BLaER1 treated with 17β-estradiol and CSF1 and Interleukin-3, amounts not matched to agents 10 nM and 100 nM (cell line): ENCODE measurements at regions not wholly inside any gene's neighbourhood (a gene's known extent, or its start where the extent isn't known, plus 50 kb on each side); places are given as distances from the start of the nearest gene placed in this dataset.
"Not testable (repeated sequence)": the region's sequence is repeated elsewhere in the genome, so short reads cannot be mapped to it uniquely, and the experiment has no call there.

Experiments
- H3K27ac ChIP-seq, 11 experiments: shearing (Covaris generic); formaldehyde crosslinking; 2 replicates each; pipeline ENCODE4 v1.8.1; 2022
- H3K27me3 ChIP-seq, 11 experiments: shearing (Covaris generic); formaldehyde crosslinking; 2 replicates each; pipeline ENCODE4 v1.8.1; 2022
- H3K36me3 ChIP-seq, 11 experiments: shearing (Covaris generic); formaldehyde crosslinking; 2 replicates each; pipeline ENCODE4 v1.8.1; 2022
- H3K4me1 ChIP-seq, 10 experiments: shearing (Covaris generic); formaldehyde crosslinking; 2 replicates each; pipeline ENCODE4 v1.8.1; 2022
- H3K4me2 ChIP-seq, 11 experiments: shearing (Covaris generic); formaldehyde crosslinking; 2 replicates each; pipeline ENCODE4 v1.8.1; 2022
- H3K4me3 ChIP-seq, 10 experiments: shearing (Covaris generic); formaldehyde crosslinking; 2 replicates each; pipeline ENCODE4 v1.8.1; 2022
- H3K9ac ChIP-seq, 11 experiments: shearing (Covaris generic); formaldehyde crosslinking; 2 replicates each; pipeline ENCODE4 v1.8.1; 2022
- H3K9me3 ChIP-seq, 11 experiments: shearing (Covaris generic); formaldehyde crosslinking; replicated peaks in 1 of 11; 2 replicates each; pipeline ENCODE4 v1.8.1; 2022
- H4K20me1 ChIP-seq, 11 experiments: shearing (Covaris generic); formaldehyde crosslinking; 2 replicates each; pipeline ENCODE4 v1.8.1; 2022
- Cebpa-rat ChIP-seq, 11 experiments: shearing (Covaris generic); IDR thresholded peaks; 2 replicates each; pipeline ENCODE4 v1.8.1; 2022

DNA sequence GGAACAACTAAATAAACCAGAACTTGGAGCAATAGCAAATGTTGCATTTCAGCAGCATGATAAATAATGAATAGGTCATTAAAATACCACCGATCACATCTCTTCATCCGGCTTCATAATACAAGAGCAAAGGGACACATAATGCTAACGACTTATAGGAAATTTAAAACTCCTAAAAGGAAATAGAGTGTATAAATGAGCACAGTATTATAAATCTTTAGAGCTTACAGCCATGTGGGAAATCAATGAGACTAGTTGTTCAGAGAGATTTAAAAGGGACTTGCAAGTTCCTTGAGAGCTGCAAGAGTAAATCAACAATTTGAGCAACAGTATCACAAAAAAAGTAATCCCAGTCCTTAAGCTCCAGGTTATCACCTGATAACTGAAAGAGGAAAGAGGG, 677.0 kb downstream of the PLOD2 start:
- Histone ChIP-seq H3K36me3 (no peaks in the 10 kb centered on the region), H3K4me1 (no peaks in the 10 kb centered on the region), H3K27ac (no peak overlapping the region), H3K4me2 (no peak overlapping the region), H3K9ac (no peak overlapping the region), H3K4me3 (no peak overlapping the region), H3K9me3 (no peaks in the 10 kb centered on the region; a peak in 1 of 22 replicates), H3K27me3 (no peaks in the 10 kb centered on the region), H4K20me1 (no peaks in the 10 kb centered on the region)
- TF ChIP-seq Cebpa-rat (IDR thresholded peaks at IDR 0.05): no peak

DNA sequence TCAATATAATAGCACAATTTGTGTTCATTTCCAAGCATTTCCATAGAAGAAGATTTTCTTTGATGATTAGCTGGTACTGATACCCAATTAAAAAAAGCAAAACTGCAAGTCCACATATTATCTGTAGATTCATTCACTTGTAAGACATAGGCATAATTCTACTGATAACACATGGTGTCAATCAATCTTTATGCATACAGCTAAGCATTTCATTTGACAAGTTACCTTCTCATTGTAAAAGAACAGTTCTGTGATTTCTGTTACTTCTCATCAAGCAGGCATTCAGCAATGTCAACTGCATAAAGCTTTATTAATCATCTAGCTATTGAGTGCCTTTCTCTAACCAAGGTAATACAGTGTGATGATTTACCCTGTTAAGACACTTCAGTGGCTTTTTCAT, 672.0 kb downstream of the PLOD2 start:
- no peak overlapping the region for H3K4me3 ChIP-seq
- no peaks in the 10 kb centered on the region for H3K9me3 ChIP-seq
- H3K9ac ChIP-seq: no peak overlapping the region
- TF ChIP-seq Cebpa-rat (IDR thresholded peaks at IDR 0.05): no peak
- H3K27me3 ChIP-seq: no peaks in the 10 kb centered on the region
- no peak overlapping the region for H3K27ac ChIP-seq
- no peak overlapping the region for H3K4me2 ChIP-seq
- no peaks in the 10 kb centered on the region for H3K4me1 ChIP-seq
- H4K20me1 ChIP-seq: no peaks in the 10 kb centered on the region
- H3K36me3 ChIP-seq: no peaks in the 10 kb centered on the region

DNA sequence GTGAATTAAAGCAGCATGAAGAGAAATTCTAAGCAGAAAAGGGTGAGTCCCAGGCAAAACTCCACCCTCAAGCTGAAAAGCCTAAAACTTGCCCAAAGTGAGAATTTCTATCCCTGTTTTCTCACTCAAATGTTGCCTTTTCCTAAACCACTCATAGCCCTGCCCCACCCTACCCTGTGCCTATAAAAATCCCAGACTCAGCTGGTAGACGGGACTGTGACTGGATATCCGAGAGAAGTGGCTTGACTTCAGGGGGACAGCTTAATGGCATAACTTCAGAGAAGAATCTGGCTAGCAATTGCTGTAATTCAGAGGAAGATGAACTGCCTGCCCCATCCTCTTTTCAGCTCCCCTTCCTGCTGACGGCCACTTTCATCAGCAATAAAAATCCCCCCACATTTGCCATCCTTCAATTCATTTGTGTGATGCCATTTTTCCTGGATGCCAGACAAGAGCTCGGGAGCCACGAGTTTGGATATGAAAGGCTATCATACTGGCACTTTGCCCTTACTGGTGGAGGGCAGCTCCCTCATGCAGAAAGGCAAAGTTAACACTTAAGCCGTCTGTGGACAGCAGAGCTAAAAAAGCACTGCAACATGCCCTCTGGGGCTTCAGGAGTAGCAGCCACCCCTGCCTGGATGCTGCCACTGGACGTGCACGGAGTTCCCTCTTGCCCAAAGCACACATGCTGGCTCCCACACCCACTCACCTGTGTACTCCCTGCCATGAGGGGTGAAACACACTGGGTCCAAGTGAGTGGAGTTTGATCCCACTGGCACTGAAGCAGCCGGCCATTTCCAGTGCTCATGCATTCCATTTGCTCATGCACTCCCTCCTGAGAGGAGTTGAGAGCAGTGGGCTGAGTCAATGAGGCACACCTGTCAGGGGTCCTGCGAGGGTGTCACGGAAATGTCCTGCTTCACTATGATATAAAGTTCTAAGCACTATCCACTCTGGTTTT, 670.6 kb downstream of the PLOD2 start:
- H4K20me1 ChIP-seq: no peaks in the 10 kb centered on the region
- H3K27me3 ChIP-seq: no peaks in the 10 kb centered on the region
- no peaks in the 10 kb centered on the region for H3K9me3 ChIP-seq
- no peak overlapping the region for H3K4me3 ChIP-seq
- no peak overlapping the region for H3K9ac ChIP-seq
- no peak overlapping the region for H3K4me2 ChIP-seq
- no peaks in the 10 kb centered on the region for H3K4me1 ChIP-seq
- TF ChIP-seq Cebpa-rat (IDR thresholded peaks at IDR 0.05): no peak
- H3K36me3 ChIP-seq: no peaks in the 10 kb centered on the region
- no peak overlapping the region for H3K27ac ChIP-seq

DNA sequence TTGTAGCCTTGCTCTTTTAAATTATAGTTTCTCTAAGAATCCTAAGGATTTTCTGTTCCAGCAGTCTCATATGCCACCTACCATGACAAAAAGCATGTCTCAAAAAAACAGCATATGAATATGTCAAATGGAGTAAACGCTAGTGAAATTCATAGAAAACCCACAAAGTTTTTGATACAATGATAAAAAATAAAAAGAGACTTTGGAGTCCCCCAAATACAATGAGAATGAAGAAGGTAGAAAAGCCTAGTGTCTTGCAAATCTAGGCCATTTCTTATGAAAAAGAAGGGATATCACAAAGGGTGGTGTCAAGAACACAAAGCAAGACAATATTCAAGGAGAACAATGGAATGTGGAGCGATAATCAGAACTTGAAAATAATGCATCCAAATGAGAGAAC, 668.5 kb downstream of the PLOD2 start:
- Histone ChIP-seq H4K20me1 (no peaks in the 10 kb centered on the region), H3K4me3 (no peak overlapping the region), H3K4me2 (no peak overlapping the region), H3K27me3 (no peaks in the 10 kb centered on the region), H3K4me1 (no peaks in the 10 kb centered on the region), H3K27ac (no peak overlapping the region), H3K36me3 (no peaks in the 10 kb centered on the region), H3K9me3 (no peaks in the 10 kb centered on the region), H3K9ac (no peak overlapping the region)
- TF ChIP-seq Cebpa-rat (IDR thresholded peaks at IDR 0.05): no peak

DNA sequence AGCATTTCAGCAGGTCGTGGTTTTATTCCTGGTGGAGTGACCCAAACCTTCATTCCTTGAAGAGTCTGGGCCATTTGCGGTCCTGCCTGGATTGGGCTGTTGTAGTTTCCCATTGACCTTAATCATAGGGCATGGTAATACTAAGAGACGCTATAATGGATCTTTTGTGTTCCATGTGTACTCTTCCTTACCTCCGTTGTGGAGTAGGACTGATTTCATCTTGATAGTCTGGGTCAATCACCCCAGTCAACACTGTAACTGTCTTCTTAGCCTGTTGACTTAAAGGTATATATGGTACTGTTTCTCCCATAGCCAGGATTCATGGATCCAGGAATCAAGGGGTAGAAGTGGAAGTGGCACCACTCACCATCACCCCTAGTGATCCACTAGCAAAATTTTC, 643.6 kb downstream of the PLOD2 start:
- not testable (repeated sequence) for H3K4me2 ChIP-seq, H3K9me3 ChIP-seq, H3K27me3 ChIP-seq, H3K4me3 ChIP-seq, H3K36me3 ChIP-seq, H3K27ac ChIP-seq, H4K20me1 ChIP-seq, H3K9ac ChIP-seq, H3K4me1 ChIP-seq

DNA sequence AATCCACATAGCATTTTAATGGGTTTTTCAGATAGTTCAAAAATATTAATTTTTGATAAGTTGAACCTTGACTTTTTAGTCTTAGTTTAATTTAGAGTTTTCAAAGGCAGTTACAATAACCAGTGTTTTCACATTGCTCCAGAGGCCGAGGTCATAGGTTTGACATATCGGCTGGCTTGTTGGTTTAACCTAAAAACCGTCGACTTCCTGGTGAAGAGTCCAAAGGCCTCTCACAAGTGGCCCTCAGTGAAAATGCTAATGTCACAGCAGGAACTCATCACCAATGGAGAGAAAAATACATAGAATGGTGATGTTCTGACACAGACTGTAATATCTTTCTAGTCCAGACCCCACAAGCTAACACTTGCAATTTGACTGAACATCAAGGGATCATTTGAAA, 642.3 kb downstream of the PLOD2 start:
- Histone ChIP-seq H4K20me1 (no peaks in the 10 kb centered on the region), H3K27me3 (no peaks in the 10 kb centered on the region), H3K36me3 (no peaks in the 10 kb centered on the region), H3K9ac (no peak overlapping the region), H3K4me1 (no peaks in the 10 kb centered on the region), H3K4me3 (no peak overlapping the region), H3K9me3 (no peaks in the 10 kb centered on the region), H3K4me2 (no peak overlapping the region), H3K27ac (no peak overlapping the region)
- no peak for TF ChIP-seq Cebpa-rat (IDR thresholded peaks at IDR 0.05)

DNA sequence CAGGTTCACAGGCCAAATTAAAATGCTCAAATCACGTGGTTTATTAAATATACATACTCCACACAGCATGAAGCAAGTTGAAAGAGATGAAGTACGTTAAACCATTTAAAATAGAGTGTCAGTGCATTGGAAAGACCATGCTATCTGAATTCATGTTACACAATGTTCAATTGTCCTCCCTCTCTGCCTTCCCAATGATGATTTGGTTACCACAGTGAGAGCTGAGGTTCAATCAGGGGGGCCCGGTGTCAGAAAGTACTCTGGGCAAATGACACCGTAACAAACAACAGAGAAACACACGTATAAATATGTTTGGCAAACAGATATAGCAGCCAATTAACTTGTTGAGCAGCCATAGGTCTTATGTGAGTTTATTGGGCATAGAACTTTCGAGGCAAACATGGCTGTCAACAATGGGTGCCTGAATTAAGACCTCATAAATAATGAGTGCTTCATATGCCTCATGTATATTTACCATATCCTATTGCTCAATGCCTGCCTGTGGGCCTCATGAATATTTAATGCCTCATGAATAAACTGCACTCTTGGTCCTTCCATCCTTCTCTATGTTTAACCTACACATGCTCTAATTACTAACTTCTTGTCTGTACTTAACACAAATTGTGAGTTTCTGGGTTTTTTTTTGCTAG, 641.5 kb downstream of the PLOD2 start:
- Histone ChIP-seq H4K20me1 (no peaks in the 10 kb centered on the region), H3K9ac (no peak overlapping the region), H3K27ac (no peak overlapping the region), H3K9me3 (no peaks in the 10 kb centered on the region), H3K4me3 (no peak overlapping the region), H3K4me2 (no peak overlapping the region), H3K27me3 (no peaks in the 10 kb centered on the region), H3K36me3 (no peaks in the 10 kb centered on the region), H3K4me1 (no peaks in the 10 kb centered on the region)
- no peak for TF ChIP-seq Cebpa-rat (IDR thresholded peaks at IDR 0.05)

DNA sequence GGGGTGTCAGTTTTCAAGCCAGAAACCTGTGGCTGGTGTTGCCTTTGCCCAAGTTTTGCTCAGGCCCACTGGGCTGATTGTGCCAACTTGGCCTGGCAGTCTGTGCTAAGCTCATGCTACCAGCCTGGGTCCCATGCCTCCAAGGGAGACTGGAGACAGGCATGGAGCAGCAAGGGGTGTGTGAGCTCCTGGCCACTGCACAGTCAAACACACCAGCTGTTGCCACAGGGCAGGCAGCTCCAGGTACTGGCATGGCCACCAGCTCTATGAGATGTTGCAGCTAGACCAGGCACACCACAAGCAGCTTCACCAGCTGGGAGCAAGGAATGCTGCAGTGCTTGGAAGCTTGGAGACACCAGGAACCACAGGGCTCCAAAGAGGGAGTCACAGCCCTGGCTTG, 638.8 kb downstream of the PLOD2 start:
- Histone ChIP-seq H4K20me1 (no peaks in the 10 kb centered on the region), H3K27me3 (no peaks in the 10 kb centered on the region), H3K4me3 (no peak overlapping the region), H3K36me3 (no peaks in the 10 kb centered on the region), H3K4me2 (no peak overlapping the region), H3K9me3 (no peaks in the 10 kb centered on the region), H3K4me1 (no peaks in the 10 kb centered on the region), H3K9ac (no peak overlapping the region), H3K27ac (no peak overlapping the region)
- TF ChIP-seq Cebpa-rat (IDR thresholded peaks at IDR 0.05): no peak

DNA sequence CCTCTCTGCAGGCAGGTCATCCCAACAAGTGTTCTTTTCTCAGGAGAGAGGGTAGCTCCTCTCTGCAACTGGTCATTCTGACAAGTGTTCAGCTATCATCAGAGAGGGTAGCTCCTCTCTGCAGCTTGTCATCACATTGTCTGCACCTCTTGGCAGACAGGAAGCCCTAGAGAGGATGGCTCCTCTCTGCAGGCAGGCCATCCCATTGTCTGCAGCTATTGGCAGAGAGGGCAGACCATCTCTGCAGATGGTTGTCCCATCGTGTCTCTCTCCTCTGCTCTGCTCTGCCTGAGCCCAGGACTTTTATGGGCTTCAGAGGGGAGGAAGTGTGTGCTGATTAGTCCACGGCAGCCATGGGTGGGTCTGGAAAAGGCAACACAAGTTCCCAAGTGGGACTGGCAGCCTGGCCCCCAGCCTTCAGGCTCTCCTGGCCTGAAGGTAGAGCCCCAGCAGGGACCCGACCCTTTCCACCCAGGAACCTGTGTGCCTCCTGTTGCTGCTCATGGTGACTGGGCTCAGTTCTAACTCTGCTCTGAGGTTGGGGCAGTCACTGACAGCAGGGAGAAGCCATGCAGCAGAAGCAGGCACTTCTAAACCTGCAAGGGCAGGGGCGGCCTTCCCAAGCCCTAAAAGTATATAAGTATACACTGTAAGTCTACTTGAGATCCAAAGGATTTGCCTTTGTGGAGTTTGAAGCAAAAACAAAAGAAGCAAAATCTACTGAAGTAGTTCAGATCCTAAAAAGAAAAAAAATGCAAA, 637.9 kb downstream of the PLOD2 start:
- no peak overlapping the region for H3K9ac ChIP-seq
- no peak overlapping the region for H3K4me2 ChIP-seq
- no peak for TF ChIP-seq Cebpa-rat (IDR thresholded peaks at IDR 0.05)
- H3K36me3 ChIP-seq: no peaks in the 10 kb centered on the region
- no peaks in the 10 kb centered on the region for H3K27me3 ChIP-seq
- H4K20me1 ChIP-seq: no peaks in the 10 kb centered on the region
- H3K4me1 ChIP-seq: no peaks in the 10 kb centered on the region
- no peak overlapping the region for H3K27ac ChIP-seq
- H3K9me3 ChIP-seq: no peaks in the 10 kb centered on the region
- no peak overlapping the region for H3K4me3 ChIP-seq
